ENCODE measurements at regions not wholly inside any gene's neighbourhood (a gene's known extent, or its start where the extent isn't known, plus 50 kb on each side); places are given as distances from the start of the nearest gene placed in this dataset.

GRCh38 chr2:19804639-19805260 is 97.0 kb downstream of the TTC32 start:
- ATAC-seq (replicated peaks) = no peak
- Mint-ChIP-seq H3K4me3 (no peak overlapping the region), H3K27ac (no peak overlapping the region), H3K36me3 (no peaks in the 10 kb centered on the region), H3K9me3 (no peaks in the 10 kb centered on the region), H3K27me3 (peaks cover 5 to 11% of the 10 kb centered on the region in 2 donors), H3K4me1 (no peaks in the 10 kb centered on the region)
- DNase-seq = no peak

DNA sequence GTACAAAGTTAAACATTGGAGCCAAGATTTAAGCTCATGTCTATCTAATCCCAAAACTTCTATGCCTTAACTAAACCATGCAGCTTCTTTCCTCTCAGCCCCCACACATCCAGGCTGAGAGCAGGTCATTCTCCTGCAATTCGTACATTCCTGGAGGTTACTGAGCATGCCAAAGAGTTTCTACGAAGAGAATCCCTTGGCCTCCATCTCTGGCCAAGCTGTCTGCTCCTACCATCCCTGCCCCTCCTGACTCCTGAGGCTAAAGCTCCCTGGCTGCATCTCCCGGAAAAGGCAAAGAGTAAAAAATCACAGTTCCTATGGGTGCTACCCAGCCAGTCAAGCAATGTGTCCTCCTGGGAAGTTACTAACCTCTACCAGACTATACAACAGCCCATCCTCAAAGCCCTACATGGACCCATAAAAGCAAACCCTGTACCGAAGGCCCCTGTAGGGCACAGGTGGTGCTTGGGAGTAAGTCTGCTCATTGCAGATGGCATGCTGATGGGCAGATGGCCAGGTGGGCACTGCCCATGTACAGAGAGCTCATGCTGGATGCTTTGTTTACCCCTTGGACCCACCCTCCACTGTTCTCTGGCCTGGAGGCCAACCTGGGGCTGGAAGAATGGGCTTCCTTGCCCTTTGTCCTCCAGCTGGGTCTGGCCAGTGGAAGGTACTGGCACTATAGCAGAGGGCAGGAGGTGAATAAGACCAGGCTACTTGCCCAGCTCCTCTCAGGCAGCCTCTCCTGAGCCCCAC is 99.5 kb downstream of the TTC32 start:
- DNase-seq = no peak
- no peak for ATAC-seq (replicated peaks)
- H3K27me3 Mint-ChIP-seq = peaks cover 4 to 13% of the 10 kb centered on the region in 2 donors

DNA sequence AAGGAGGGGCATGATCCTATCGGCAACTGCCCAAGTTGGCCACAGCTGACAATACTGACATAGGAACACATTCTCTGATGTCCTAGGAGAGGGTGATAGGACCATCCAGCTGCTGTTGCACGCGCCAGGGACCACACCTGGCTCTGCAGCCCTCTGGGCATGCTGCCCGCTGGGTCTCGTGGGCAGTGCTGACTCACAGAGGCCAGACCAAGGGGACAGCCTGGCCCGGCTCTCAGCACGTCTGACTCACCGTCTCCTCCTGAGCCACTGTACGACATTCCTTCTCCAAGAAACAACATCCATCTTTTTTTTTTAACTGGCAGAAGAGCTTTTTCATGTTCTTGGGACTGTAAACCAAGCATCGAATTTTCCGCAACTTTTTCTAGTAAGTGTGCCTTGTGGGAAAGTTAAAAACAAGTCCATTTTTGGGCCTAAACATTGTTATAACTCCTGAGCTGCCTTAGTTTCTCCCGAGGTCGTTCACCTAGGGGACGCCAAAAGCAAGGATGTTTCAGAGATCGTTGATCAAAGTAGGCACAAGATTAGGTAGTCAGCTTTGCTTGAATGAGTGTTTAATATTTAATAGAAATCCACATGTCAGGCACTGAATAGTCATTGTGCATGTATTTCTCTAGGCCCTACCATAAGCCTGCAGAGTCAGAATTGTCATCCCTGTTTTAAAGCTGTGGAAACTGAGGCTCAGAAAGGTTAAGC is 100.3 kb downstream of the TTC32 start:
- no peaks in the 10 kb centered on the region for H3K36me3 Mint-ChIP-seq

More for the DNA sequence above, 99.5 kb downstream of the TTC32 start:
- no peaks in the 10 kb centered on the region for H3K4me1 Mint-ChIP-seq
- no peak overlapping the region for H3K4me3 Mint-ChIP-seq
- H3K36me3 Mint-ChIP-seq = no peaks in the 10 kb centered on the region
- no peaks in the 10 kb centered on the region for H3K9me3 Mint-ChIP-seq
- H3K27ac Mint-ChIP-seq = no peak overlapping the region

GRCh38 chr2:19800796-19801195 is 101.0 kb downstream of the TTC32 start:
- no peak for ATAC-seq (replicated peaks)
- no peaks in the 10 kb centered on the region for H3K4me1 Mint-ChIP-seq
- H3K9me3 Mint-ChIP-seq = no peaks in the 10 kb centered on the region
- H3K36me3 Mint-ChIP-seq = no peaks in the 10 kb centered on the region
- H3K27me3 Mint-ChIP-seq = peaks cover 7 to 10% of the 10 kb centered on the region in 2 donors
- H3K4me3 Mint-ChIP-seq = no peak overlapping the region
- DNase-seq = no peak
- no peak overlapping the region for H3K27ac Mint-ChIP-seq

More for the DNA sequence above, 100.3 kb downstream of the TTC32 start:
- Mint-ChIP-seq H3K27ac (no peak overlapping the region), H3K27me3 (peaks cover 7 to 10% of the 10 kb centered on the region in 2 donors), H3K9me3 (no peaks in the 10 kb centered on the region), H3K4me1 (no peaks in the 10 kb centered on the region), H3K4me3 (no peak overlapping the region)
- DNase-seq (no peak), ATAC-seq (replicated peaks) (no peak)

DNA sequence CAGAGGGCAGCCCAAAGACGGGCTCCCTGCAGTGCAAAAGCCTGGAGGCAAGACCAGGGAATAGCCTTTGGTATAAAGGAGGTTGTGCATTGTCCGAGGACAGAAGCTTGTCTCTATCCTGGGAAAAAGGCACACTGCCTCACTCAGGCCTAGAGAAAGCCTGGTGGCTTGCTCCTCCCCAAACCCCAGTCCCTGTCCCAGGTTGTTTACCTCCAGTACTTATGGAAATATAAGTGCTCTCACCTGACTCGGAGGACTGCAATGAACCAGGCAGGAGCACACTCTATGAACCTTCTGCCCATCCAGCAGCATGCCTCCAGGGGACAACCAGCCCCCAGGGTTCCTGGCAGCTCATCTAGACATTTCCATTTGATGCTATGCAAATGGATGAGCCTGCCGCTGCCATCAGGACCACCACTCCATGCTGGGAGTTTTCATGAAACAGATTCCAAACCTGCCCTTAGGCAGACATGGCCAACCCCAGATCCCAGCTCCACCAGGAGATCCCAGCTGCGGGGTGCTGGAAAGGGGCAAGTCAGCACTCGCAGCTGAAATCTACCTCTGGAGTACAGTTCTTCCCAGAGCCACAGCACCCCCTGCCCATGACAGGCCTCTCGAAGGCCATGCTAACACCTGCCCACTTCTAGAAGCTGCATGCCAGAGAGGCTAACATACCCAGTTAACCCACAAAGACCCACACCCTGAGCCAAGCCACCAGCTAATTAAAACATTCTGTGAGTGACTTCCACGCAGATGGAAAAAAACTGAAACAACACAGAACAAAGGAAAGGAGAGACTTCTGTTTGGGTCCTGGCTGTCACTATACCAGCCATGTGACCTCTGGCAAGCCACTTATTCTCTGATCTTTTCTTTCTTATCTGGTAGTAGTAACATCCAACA is 101.7 kb downstream of the TTC32 start:
- Mint-ChIP-seq H3K36me3 (no peaks in the 10 kb centered on the region), H3K9me3 (no peaks in the 10 kb centered on the region), H3K4me3 (no peak overlapping the region), H3K27ac (no peak overlapping the region), H3K27me3 (peaks cover 5 to 7% of the 10 kb centered on the region in 2 donors), H3K4me1 (no peaks in the 10 kb centered on the region)
- ATAC-seq (replicated peaks) = no peak
- DNase-seq = no peak

GRCh38 chr2:19797871-19798270 is 103.9 kb downstream of the TTC32 start:
- Mint-ChIP-seq H3K27me3 (peaks cover 4 to 7% of the 10 kb centered on the region in 2 donors), H3K36me3 (no peaks in the 10 kb centered on the region)
- no peak for ATAC-seq (replicated peaks)

DNA sequence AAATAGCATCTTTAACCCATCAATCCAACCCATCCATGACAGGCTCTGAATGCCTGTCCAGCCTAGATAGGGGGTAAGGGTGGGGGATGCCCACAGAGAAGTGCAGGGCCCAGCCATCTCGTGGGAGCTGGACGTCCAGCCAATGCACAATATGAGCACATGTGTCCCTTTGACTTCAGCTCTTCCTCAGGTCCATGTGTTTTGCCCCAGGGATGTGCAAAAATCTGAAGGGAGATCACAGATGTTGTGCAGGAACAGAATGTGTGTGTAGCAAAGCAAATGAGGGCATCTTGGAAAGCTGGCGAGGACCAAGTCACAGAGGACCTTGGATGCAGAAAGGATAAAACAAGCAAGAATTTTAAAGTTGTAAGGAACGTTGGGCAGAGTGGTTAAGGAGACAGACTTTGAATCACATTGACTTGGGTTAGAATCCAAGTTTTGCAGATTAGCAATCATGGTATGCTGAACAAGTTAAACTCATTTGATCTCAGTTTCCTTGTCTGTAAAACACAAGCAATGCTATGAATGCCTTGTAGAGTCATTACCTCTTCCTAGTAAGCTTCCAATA is 104.5 kb downstream of the TTC32 start:
- ATAC-seq (replicated peaks) (no peak), DNase-seq (no peak)
- Mint-ChIP-seq H3K27me3 (peaks cover 4 to 7% of the 10 kb centered on the region in 2 donors), H3K4me3 (no peak overlapping the region), H3K27ac (no peak overlapping the region), H3K9me3 (no peaks in the 10 kb centered on the region), H3K4me1 (no peaks in the 10 kb centered on the region), H3K36me3 (no peaks in the 10 kb centered on the region)

More at GRCh38 chr2:19797871-19798270, 103.9 kb downstream of the TTC32 start:
- Mint-ChIP-seq H3K27ac (no peak overlapping the region), H3K4me1 (no peaks in the 10 kb centered on the region), H3K4me3 (no peak overlapping the region), H3K9me3 (no peaks in the 10 kb centered on the region)
- no peak for DNase-seq

DNA sequence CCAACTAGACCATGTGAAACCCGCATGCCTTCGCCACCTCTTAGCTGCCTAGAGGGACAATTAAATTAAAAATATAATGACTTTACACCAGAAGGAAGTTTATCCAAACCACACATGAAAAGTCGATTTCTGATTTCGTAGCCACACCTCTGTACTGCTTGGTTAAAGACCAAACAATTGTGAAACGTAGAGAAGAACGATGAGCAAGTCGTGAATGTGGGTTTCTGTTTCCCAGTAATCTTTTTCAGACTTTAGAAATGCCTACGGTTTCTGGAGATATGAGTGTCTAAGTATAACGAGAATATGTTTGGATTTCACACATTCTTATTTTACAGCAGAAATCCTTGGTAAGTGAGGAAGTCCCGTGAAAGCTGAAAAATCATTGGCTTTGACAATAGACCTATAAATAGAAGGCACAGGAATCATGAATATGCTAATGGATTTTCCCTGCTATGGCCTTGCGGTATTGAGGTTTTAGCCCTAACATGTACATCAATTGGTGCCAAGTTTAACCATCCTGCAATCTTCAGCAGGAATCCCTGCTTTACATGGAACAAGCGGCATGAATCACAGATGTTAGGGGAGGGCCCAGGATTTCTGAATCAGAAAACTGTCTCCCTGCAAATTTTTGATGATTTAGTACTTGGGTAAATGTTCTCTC is 105.6 kb downstream of the TTC32 start:
- no peaks in the 10 kb centered on the region for H3K9me3 Mint-ChIP-seq
- no peak overlapping the region for H3K27ac Mint-ChIP-seq
- H3K4me1 Mint-ChIP-seq = no peaks in the 10 kb centered on the region
- no peak overlapping the region for H3K4me3 Mint-ChIP-seq
- H3K27me3 Mint-ChIP-seq = peaks cover 4 to 7% of the 10 kb centered on the region in 2 donors
- H3K36me3 Mint-ChIP-seq = no peaks in the 10 kb centered on the region
- DNase-seq = no peak
- ATAC-seq (replicated peaks) = no peak

- no peak for ATAC-seq (replicated peaks)
- no peaks in the 10 kb centered on the region for H3K9me3 Mint-ChIP-seq
- H3K27me3 Mint-ChIP-seq = peaks cover 6 to 12% of the 10 kb centered on the region in 2 donors
- no peaks in the 10 kb centered on the region for H3K4me1 Mint-ChIP-seq
- no peak for DNase-seq
- no peaks in the 10 kb centered on the region for H3K36me3 Mint-ChIP-seq
- no peak overlapping the region for H3K27ac Mint-ChIP-seq
- H3K4me3 Mint-ChIP-seq = no peak overlapping the region
These were observed 108.5 kb downstream of the TTC32 start for GRCh38 chr2:19793132-19793750.

- Mint-ChIP-seq H3K27ac (no peak overlapping the region), H3K4me1 (peaks cover 5 to 13% of the 10 kb centered on the region in 2 donors), H3K27me3 (peaks cover 5 to 6% of the 10 kb centered on the region in 2 donors), H3K4me3 (no peak overlapping the region), H3K9me3 (no peaks in the 10 kb centered on the region), H3K36me3 (no peaks in the 10 kb centered on the region)
- DNase-seq (no peak), ATAC-seq (replicated peaks) (no peak)
These were observed 111.5 kb downstream of the TTC32 start for GRCh38 chr2:19790291-19790690.

DNA sequence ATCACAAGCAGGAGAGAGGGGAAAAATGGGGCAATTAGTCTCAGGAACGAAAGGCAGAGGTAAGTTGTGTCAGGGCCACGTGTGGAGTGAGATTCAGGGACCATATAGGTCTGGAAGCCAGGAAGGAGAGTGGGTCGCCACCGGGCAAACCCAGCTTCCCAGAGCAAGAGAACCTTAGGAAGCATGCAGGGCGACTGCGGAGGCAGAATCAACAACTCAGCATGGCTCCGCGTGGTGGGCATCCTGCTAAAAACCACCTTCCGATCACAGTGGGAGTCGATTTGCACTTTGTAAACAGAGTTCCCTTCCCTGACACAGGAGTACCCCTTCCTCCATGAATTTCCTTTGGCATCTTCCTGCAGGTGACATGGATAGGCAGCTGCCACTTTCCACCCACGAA is 114.6 kb downstream of the TTC32 start:
- Mint-ChIP-seq H3K27me3 (peaks cover 11 to 12% of the 10 kb centered on the region in 2 donors), H3K27ac (no peak overlapping the region), H3K4me3 (no peak overlapping the region), H3K4me1 (peaks cover 5 to 13% of the 10 kb centered on the region in 2 donors), H3K9me3 (peaks cover 3 to 6% of the 10 kb centered on the region in 2 donors), H3K36me3 (no peaks in the 10 kb centered on the region)
- ATAC-seq (replicated peaks) (no peak), DNase-seq (no peak)

DNA sequence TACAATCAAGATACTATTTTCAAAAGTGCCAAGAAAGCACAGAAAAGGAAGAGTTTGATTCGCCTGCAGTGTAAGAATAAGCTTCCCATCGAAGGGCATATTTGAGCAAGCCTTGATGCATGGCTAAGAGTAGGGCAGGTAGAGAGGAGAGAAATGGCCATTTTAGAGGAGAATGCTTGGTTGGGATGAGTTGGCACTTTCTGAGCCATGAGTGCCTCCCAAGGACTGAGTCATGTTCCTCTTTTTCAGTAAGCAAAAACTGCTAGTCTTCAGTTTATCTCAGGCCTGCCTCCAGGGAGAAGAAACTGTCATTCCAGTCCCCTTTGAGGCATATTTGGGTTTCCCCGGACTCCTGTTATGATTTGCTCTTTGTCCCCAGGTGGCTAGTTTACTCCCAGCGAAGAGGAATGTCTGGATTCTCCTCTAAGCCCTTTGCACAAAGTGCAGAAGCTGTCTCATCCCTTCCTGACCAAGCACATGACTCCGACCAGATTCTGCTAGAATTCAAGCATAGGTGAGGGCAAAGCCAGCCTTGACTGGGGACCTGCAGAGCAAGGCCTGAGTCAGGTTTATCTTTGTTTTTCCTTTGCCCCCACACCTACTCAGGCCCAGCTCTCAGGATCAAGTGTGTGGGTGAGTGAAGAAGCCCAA is 115.2 kb downstream of the TTC32 start:
- Mint-ChIP-seq H3K27ac (peak overlapping the region; percentile 87), H3K4me1 (peaks cover 5 to 13% of the 10 kb centered on the region in 2 donors), H3K27me3 (peaks cover 11 to 12% of the 10 kb centered on the region in 2 donors), H3K9me3 (peaks cover 3 to 6% of the 10 kb centered on the region in 2 donors), H3K36me3 (no peaks in the 10 kb centered on the region), H3K4me3 (no peak overlapping the region)
- ATAC-seq (replicated peaks) (peak; percentile 77 to 92), DNase-seq (peak; percentile 24)

All from stimulated activated naive B cell treated with anti-CD40 and anti-IgM and Interleukin-4, amounts not matched to agents 10 μg/mL and 1 μg/mL and 100 μg/mL, for 72 hours (primary cell).